ENCODE measurements at regions not wholly inside any gene's neighbourhood (a gene's known extent, or its start where the extent isn't known, plus 50 kb on each side); places are given as distances from the start of the nearest gene placed in this dataset.

DNA sequence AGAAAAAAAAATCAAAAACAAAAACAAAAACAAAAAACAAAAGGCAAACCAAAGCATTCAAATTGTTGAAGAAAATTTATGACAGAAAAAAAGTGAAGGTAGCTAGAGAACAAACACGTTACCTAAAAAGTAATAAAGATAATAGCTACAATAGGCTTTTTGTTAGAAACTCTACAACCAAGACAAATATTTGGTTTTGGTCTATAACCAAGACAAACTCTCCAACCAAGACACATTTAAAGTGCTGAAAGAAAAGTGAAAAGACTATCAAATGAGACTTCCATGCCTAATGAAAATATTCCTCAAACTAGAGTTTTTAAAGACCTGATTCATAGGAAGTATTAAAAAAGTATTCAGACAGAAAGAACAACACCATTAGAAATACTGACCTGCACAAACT, 391.9 kb upstream of the NDST4 start:
- no peak for TF ChIP-seq TAF1 (IDR thresholded peaks at IDR 0.05; ENCODE audit: borderline replicate concordance, insufficient read depth, low read length)
- no peak for TF ChIP-seq POLR2AphosphoS5 (IDR thresholded peaks at IDR 0.05; ENCODE audit: low read depth, low read length)

Measured in PFSK-1 (cell line).